ENCODE measurements at regions not wholly inside any gene's neighbourhood (a gene's known extent, or its start where the extent isn't known, plus 50 kb on each side); places are given as distances from the start of the nearest gene placed in this dataset.

GRCh38 chr18:78510636-78511035 lies 469.0 kb upstream of the SALL3 start:
- no peak for TF ChIP-seq CTCF (IDR thresholded peaks at IDR 0.05; ENCODE audit: low read depth, low read length, poor library complexity, severe bottlenecking)
- no peak for TF ChIP-seq EZH2phosphoT487 (IDR thresholded peaks at IDR 0.05; ENCODE audit: borderline replicate concordance, low read length)
